Ascending aorta (tissue), 2 donors: ENCODE measurements at regions not wholly inside any gene's neighbourhood (a gene's known extent, or its start where the extent isn't known, plus 50 kb on each side); places are given as distances from the start of the nearest gene placed in this dataset.

ENCODE experiments used
- DNase-seq, 2 donors: peaks; one replicate each; pipeline ENCODE4 v3.0.0-alpha.2; 2019; ENCODE audit warnings: low spot score in 2 of 2
- H3K27ac ChIP-seq, 2 donors: fragments of 200-600 bp; sonication (generic); one replicate each; pipeline ENCODE4 v1.5.1; 2016 to 2017; ENCODE audit warnings: mild to moderate bottlenecking in 1 of 2
- H3K27me3 ChIP-seq: fragments of 200-600 bp; sonication (generic); one replicate; pipeline ENCODE4 v1.5.1; 2017
- H3K36me3 ChIP-seq, 2 donors: fragments of 200-600 bp; sonication (generic); one replicate each; pipeline ENCODE4 v1.5.1; 2016
- H3K4me1 ChIP-seq, 2 donors: fragments of 200-600 bp; sonication (generic); one replicate each; pipeline ENCODE4 v1.5.1; 2016 to 2017; ENCODE audit warnings: mild to moderate bottlenecking in 1 of 2
- H3K4me3 ChIP-seq, 2 donors: fragments of 200-600 bp; sonication (generic); one replicate each; pipeline ENCODE4 v1.5.1; 2016 to 2017; ENCODE audit warnings: mild to moderate bottlenecking in 1 of 2
- H3K9me3 ChIP-seq, 2 donors: fragments of 200-600 bp; sonication (generic); one replicate each; pipeline ENCODE4 v1.5.1; 2016
- CTCF ChIP-seq, 3 experiments: fragments of 200-600 bp in 2 of 3; fragments of 450-650 bp in 1 of 3; sonication (generic) in 2 of 3; IDR thresholded peaks; one replicate each; pipeline ENCODE4 v1.5.1; 2016 to 2019; ENCODE audit warnings: antibody characterized with exemption in 3 of 3, mild to moderate bottlenecking in 1 of 3, moderate library complexity in 1 of 3
- intact Hi-C: fragments of 100-400 bp; cut with DNase I; formaldehyde crosslinking; loops from one replicate; pipeline ENCODE4 v1.15.1; 2023

DNA sequence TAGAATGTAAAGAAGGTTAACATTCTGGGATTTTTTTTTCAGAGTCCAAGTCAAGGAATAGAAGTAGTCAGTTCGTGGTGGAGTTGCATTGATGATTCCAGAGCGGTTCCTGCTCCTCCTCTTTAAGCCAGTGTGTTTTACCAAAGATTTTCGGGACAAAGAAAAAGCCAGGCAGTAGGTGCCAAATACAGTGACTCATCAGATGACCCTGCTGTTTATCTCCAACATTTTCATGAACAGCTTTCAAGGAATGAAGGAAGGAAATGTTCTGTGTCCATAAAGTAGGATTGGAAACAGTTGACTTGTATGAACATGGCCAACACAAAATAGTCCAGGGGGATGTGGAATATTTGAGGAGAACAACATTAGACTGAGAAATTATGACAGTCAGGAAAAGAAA lies 142.4 kb upstream of the TMC3 start:
- Histone ChIP-seq H3K4me1 (no peaks in the 10 kb centered on the region), H3K27me3 (no peaks in the 10 kb centered on the region), H3K9me3 (no peaks in the 10 kb centered on the region), H3K36me3 (no peaks in the 10 kb centered on the region), H3K27ac (no peak overlapping the region), H3K4me3 (no peak overlapping the region)
- DNase-seq = no peak
- intact Hi-C loops = no loop called here
- no peak for TF ChIP-seq CTCF (IDR thresholded peaks at IDR 0.05)

DNA sequence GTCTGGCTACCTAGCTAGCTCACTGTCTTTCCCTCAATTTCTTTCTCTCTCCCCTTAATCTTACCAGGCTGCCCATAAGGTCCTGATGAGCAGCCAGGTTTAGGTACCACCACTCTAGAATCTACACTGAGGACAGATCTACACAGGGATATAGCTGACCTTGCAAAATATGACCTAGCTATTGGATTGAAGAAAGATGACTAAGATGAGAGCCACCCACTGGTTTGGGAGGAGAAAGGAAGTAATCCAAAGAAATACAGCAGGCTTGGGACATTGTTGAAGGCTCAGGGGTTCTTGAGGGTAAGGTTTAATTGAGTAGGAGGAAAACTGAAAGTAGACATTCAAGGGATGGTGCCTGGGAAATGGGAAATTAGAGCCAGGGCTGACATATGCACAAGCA lies 142.0 kb upstream of the TMC3 start:
- H3K36me3 ChIP-seq = no peaks in the 10 kb centered on the region
- DNase-seq = no peak
- no peaks in the 10 kb centered on the region for H3K27me3 ChIP-seq
- no peak overlapping the region for H3K27ac ChIP-seq
- no peaks in the 10 kb centered on the region for H3K4me1 ChIP-seq
- H3K9me3 ChIP-seq = no peaks in the 10 kb centered on the region
- no peak overlapping the region for H3K4me3 ChIP-seq
- intact Hi-C loops = no loop called here
- TF ChIP-seq CTCF (IDR thresholded peaks at IDR 0.05) = no peak

DNA sequence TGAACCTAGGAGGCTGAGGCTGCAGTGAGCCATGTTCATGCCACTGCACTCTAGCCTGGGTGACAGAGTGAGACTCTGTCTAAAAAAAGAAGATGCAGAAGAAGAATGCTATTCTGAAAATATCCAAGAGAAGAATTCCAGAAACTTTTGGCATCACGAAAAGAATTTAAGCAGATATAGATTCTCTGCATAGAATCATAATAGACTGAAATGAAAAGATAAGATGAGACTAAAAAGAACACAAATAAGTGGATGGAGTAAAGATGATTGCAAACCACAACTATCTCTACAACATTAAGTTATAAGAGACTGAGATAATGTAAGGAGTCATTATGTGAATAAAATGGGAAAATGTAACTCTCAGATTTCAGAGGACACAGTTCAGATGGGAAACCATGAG lies 140.7 kb upstream of the TMC3 start:
- Histone ChIP-seq H3K36me3 (no peaks in the 10 kb centered on the region), H3K27ac (no peak overlapping the region), H3K4me3 (no peak overlapping the region), H3K27me3 (no peaks in the 10 kb centered on the region), H3K9me3 (no peaks in the 10 kb centered on the region), H3K4me1 (no peaks in the 10 kb centered on the region)
- intact Hi-C loops = no loop called here
- no peak for TF ChIP-seq CTCF (IDR thresholded peaks at IDR 0.05)
- no peak for DNase-seq

DNA sequence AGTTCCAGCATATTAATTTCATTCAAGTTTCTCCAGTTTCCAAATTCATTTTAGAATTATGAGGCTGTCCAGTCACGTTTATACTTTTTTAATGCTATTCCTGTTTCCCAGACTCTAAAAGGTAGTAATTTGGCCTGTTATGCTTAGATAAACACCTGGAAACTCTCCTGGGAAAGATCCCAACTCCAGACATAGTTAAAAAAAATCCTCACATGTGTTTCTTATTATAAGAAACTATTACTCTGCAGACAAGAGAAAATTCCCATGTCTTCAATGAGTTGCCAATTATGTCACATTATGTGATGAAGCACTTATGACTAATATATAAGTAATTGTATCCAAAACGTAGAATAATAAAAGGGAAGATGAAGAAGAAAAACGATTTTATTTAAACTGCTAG lies 137.1 kb upstream of the TMC3 start:
- no peaks in the 10 kb centered on the region for H3K9me3 ChIP-seq
- no peak overlapping the region for H3K27ac ChIP-seq
- TF ChIP-seq CTCF (IDR thresholded peaks at IDR 0.05) = no peak
- no peaks in the 10 kb centered on the region for H3K27me3 ChIP-seq
- H3K36me3 ChIP-seq = no peaks in the 10 kb centered on the region
- DNase-seq = no peak
- H3K4me1 ChIP-seq = no peaks in the 10 kb centered on the region
- intact Hi-C loops = no loop called here
- no peak overlapping the region for H3K4me3 ChIP-seq

DNA sequence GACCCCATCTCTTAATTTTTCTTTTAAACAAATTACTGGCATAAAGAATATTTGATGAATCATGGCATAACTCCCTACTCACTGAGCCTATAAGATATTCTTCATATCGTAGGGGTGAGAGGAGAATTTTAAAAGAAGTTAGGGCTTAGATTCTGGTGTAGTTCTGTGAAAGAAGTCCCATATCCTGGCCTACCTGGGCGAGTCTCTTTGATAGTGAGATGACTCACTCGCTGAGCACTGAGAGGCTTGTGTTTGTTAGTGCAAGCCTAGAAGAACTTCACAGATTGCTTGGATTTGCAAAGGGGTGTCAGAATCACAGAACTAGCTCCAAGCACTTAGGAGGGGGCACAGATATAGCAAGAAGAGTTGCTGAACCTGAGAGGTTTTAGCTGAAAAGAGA lies 133.8 kb upstream of the TMC3 start:
- no peaks in the 10 kb centered on the region for H3K4me1 ChIP-seq

More for the DNA sequence above, 133.8 kb upstream of the TMC3 start:
- Histone ChIP-seq H3K9me3 (no peaks in the 10 kb centered on the region), H3K36me3 (no peaks in the 10 kb centered on the region), H3K27me3 (no peaks in the 10 kb centered on the region), H3K4me3 (no peak overlapping the region), H3K27ac (no peak overlapping the region)
- intact Hi-C loops = no loop called here
- no peak for DNase-seq
- TF ChIP-seq CTCF (IDR thresholded peaks at IDR 0.05) = no peak
